IPS-NIHi7 (cell line): ENCODE measurements at regions not wholly inside any gene's neighbourhood (a gene's known extent, or its start where the extent isn't known, plus 50 kb on each side); places are given as distances from the start of the nearest gene placed in this dataset.

Source experiments
- DNase-seq: peaks from one replicate; pipeline ENCODE4 v3.0.0; 2012; ENCODE audit warnings: mixed read lengths; ENCODE audit errors: extremely low spot score

DNA sequence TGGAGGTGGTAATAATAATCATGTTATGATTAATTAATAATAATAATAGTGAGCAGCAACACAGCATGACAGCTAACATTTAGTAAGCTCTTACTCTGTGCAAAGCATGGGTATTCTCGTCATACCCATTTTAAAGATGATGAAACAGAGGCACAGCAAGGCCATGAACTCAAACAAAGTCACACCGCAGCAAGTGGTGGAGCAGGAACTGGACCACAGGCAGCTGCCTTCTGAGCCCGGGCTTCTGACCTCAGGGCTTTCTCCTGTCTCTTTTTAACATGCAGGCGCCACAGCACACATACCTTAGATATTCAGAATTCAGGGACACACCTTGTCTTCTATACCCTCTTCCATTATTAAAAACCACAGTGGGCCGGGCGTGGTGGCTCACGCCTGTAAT lies 50.7 kb upstream of the SPATA12 start:
- no peak for DNase-seq

DNA sequence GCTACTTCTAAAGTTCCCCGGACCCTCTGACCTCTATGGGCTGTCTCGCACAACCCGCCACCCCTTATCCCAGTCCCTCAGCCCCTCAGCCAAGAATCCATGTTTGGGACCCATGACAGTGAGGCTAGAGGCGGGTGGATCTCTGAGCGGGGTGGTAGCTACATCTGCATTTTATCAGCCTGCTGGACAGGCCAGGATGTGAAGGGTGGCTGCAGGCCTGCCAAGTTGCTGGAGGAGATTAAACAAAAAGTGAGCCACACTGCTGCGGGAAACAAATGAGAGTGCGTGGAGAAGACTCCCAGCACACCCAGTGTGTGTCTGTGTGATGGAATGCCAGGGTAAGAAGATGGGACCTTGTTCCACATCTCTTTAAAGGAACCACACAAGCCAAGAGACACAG lies 51.1 kb upstream of the SPATA12 start:
- DNase-seq = no peak

DNA sequence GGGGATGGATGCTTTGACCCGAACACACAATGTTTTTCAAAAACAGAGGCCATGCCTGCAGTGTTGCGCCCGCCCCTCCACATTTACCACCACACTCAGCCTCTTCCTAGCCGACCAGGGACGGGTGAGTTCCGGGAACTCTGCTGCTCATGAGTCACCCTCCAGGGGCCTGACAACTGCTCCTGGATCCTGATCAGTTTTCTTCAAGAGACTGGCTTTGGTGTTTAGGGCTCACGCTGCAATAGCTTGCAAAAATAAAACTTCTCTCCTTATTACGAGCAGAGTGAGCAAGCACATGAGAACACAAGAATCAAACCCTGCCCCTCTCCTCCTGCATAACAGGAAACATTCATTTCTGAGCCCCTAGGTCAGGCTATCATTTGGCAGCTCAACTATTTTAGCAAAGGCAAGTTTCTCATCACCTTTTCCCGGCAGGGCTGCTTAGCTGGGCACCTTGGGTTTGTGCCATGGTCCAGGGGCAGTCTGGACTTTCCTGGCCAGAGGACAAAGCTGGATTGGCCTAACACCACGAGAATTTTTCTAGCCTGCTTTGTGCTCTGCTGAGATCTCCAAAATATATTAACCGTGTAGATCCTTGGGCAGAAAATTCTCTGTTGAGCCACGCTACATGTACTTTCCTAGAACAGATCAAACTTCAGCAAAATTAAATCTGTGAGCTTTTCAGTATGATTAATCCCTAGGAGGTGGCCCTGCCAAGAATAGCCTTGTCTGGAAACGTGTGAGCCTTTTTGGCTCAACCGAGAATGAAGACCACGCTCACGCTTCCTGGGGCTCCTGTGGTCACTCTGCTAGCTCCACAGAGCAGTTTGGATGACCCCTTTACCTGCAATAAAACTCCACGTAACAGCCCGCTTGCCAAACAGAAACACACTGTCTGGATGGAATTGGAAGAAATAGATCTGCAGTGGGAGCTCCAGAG lies 52.7 kb upstream of the SPATA12 start:
- peak; percentile 53 for DNase-seq

DNA sequence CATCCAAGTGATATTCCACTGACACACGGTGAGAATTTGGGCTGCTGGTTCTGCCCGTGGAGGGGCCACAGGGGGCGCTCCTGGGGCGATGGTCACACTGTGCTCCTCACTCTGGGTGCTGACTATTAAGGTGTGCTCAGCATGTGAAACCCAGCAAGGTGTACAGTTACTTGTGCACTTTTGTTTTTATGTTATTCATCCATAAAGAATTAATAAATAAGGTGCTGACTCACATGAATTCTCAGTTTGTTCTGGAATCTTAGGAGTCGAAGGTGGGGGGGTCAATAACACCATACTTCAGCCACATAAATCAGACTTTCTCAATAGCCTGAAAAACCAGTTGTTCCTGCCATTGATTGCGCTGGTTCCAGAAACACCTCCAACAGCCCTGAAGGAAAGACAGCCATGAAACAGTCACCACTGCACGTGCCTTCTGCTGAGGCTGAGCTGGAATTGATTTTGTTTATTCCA lies 53.5 kb upstream of the SPATA12 start:
- DNase-seq = peak; percentile 65

- DNase-seq = no peak
These were observed 54.2 kb upstream of the SPATA12 start for GRCh38 chr3:57006179-57006657.

DNA sequence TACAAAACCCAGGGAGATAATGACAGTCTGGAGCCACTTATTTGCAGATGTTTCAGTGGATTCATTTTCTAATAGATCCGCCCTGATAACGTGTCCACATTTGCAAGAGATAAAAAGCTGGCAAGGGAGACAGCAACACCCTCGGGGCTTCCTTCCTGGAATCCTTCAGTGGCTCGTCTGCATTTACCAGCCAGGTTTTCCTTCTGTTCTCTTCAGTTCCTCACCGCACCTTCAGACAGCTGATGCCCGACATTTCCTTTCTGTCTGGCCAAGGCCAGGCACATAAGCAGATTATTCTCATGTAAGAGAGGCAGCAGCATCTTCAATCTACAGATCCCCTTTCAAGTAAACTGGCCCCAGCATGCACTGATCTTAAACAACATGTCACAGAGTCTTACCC lies 56.2 kb upstream of the SPATA12 start:
- DNase-seq = no peak

GRCh38 chr3:57003676-57004075 lies 56.8 kb upstream of the SPATA12 start:
- DNase-seq = no peak

- DNase-seq = no peak
These were observed 59.1 kb upstream of the SPATA12 start for GRCh38 chr3:57001356-57001755.

DNA sequence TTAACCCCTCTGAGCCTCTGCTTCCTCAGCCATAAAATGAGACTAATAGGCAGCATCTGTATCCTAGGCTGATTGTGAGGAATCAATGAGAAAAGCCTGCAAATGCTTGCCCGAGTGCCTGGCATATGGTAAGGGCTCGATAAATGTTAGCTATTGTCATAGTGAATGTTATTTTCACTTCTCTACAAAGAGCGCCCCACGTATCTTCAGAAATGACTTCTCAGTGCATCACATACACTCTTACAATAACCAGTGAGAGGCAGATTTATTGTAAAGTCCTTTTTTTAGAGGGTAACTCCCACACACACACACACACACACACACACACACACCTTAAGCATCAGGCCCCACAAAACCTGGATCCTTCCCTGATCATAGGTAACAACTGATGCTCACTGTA lies 60.5 kb upstream of the SPATA12 start:
- no peak for DNase-seq

DNA sequence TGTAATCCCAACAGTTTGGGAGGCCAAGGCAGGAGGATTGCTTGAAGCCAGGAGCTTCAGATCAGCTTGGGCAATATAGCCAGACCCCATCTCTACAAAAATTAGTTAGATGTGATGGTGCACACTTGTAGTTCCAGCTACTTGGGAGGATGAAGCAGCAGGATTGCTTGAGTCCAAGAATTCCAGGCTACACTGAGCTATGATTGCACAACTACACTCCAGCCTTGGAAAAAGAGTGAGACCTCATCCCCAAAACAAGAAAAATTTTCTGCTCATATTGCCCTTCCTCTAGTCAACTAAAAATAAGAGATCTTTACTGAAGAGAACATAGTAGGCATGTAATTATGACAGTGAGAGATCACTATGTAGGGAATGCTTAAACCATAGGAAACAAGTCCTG lies 60.9 kb upstream of the SPATA12 start:
- no peak for DNase-seq

GRCh38 chr3:56998076-56998529 lies 62.4 kb upstream of the SPATA12 start:
- DNase-seq = no peak

- no peak for DNase-seq
These were observed 62.8 kb upstream of the SPATA12 start for GRCh38 chr3:56997675-56998074.

GRCh38 chr3:56997041-56997440 lies 63.4 kb upstream of the SPATA12 start:
- DNase-seq = no peak

DNA sequence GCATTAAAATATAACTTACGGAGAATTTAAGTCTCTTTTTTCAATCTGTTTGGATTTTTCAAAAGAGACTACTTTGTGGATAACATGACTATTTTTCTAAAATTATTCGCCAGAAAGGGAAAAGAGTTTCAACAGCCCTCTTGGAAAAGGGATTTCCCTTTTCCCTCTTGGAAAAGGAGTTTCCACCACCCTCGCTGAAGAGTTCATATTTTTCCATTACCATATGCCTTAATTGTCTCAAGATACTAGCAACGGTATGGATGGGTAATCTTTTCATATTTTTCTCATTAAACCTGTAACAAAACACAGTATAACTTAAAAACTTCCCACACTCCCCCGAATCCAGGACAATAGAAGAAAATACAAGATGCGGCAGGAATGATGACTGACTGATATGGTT lies 66.1 kb upstream of the SPATA12 start:
- DNase-seq = no peak

- no peak for DNase-seq
These were observed 69.8 kb upstream of the SPATA12 start for GRCh38 chr3:56990641-56991015.

GRCh38 chr3:56989977-56990640 lies 70.4 kb upstream of the SPATA12 start:
- DNase-seq = no peak

GRCh38 chr3:56989169-56989976 lies 71.1 kb upstream of the SPATA12 start:
- DNase-seq = no peak

- peak; percentile 77 for DNase-seq
These were observed 71.9 kb upstream of the SPATA12 start for GRCh38 chr3:56988458-56989168.

- DNase-seq = peak; percentile 62
These were observed 73.1 kb upstream of the SPATA12 start for GRCh38 chr3:56987238-56987895.

DNA sequence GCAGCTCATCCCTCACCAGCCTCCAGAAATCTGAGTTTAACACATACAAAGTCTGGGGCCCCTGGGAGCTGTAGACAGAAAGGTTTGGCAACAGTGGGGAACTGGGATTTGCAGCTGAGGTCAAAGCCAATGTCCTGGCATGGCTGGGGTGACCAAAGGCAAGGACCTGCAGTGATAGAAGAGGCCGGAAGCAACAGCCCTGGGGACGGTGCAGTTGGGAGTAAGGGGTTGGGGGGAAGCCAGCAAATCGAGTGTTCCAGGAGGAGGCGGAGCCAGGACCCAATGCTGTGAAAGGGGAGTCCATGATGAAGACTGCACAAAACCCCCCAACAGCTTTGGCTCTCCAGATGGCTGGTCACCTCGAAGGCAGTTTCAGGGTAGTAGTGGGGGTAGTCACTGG lies 74.1 kb upstream of the SPATA12 start:
- DNase-seq = no peak

GRCh38 chr3:56985878-56986277 lies 74.6 kb upstream of the SPATA12 start:
- no peak for DNase-seq
